ENCODE measurements at regions not wholly inside any gene's neighbourhood (a gene's known extent, or its start where the extent isn't known, plus 50 kb on each side); places are given as distances from the start of the nearest gene placed in this dataset.
"Not testable (repeated sequence)": the region's sequence is repeated elsewhere in the genome, so short reads cannot be mapped to it uniquely, and the experiment has no call there.

GRCh38 chr5:17061973-17062470 is 125.9 kb upstream of the MYO10 start:
- Histone ChIP-seq H3K9me3 (replicated peaks; ENCODE audit: control insufficient read depth, insufficient read depth, low read length) (no peaks in the 10 kb centered on the region), H2AFZ (ENCODE audit: low read depth, low read length) (no peak overlapping the region), H3K4me2 (ENCODE audit: insufficient read depth, low read length) (no peak overlapping the region), H3K79me2 (ENCODE audit: control insufficient read depth, insufficient read depth, low read length) (no peaks in the 10 kb centered on the region), H3K27ac (ENCODE audit: insufficient read depth, low read depth, low read length) (no peak overlapping the region), H3K4me1 (ENCODE audit: control insufficient read depth, extremely low read depth, insufficient read depth, low read length) (peaks cover 7% of the 10 kb centered on the region), H3K27me3 (ENCODE audit: control insufficient read depth in 2 of 2, insufficient read depth in 2 of 2, low read length in 2 of 2) (no peaks in the 10 kb centered on the region), H3K9me1 (replicated peaks; ENCODE audit: control insufficient read depth, extremely low read depth, insufficient read depth, low read length) (no peaks in the 10 kb centered on the region), H3K4me3 (replicated peaks in 1 of 3; ENCODE audit: insufficient read depth in 1 of 3, low read depth in 1 of 3, low read length in 3 of 3) (no peak overlapping the region), H4K20me1 (replicated peaks; ENCODE audit: control insufficient read depth, extremely low read depth, insufficient read depth, low read length) (no peaks in the 10 kb centered on the region), H3K36me3 (ENCODE audit: control insufficient read depth in 2 of 2, extremely low read depth in 1 of 2, insufficient read depth in 2 of 2, low read length in 2 of 2) (no peaks in the 10 kb centered on the region), H3K9ac (replicated peaks; ENCODE audit: extremely low read depth, insufficient read depth, low read length) (no peak overlapping the region)
- POLR2A ChIA-PET: no interaction called here
- intact Hi-C loops (cut with micrococcal nuclease): no loop called here
- DNase-seq (ENCODE audit: low read depth, low spot score) (no peak), FAIRE-seq (no peak)
- dilution Hi-C loops (cut with MboI; ENCODE audit: extremely low pct_ligation_motif_present, low sequenced_read_pairs): no loop called here
- CTCF ChIA-PET: interaction anchor here (1.1 to 4.5 kb wide), 7 partner anchors 12 to 131 kb away, joined by 3 to 27 read pairs (median 5); partner anchors contain the start of gene MYO10
- TF ChIP-seq EZH2 (IDR thresholded peaks at IDR 0.05; ENCODE audit: borderline replicate concordance, low read depth, low read length, severe bottlenecking): no peak
- no peak for TF ChIP-seq MYC (IDR thresholded peaks at IDR 0.05; ENCODE audit: low read depth, low read length)
- no peak for TF ChIP-seq POLR2AphosphoS5 (IDR thresholded peaks at IDR 0.05; ENCODE audit: insufficient read depth, low read depth, low read length)
- TF ChIP-seq, protein P1, sequence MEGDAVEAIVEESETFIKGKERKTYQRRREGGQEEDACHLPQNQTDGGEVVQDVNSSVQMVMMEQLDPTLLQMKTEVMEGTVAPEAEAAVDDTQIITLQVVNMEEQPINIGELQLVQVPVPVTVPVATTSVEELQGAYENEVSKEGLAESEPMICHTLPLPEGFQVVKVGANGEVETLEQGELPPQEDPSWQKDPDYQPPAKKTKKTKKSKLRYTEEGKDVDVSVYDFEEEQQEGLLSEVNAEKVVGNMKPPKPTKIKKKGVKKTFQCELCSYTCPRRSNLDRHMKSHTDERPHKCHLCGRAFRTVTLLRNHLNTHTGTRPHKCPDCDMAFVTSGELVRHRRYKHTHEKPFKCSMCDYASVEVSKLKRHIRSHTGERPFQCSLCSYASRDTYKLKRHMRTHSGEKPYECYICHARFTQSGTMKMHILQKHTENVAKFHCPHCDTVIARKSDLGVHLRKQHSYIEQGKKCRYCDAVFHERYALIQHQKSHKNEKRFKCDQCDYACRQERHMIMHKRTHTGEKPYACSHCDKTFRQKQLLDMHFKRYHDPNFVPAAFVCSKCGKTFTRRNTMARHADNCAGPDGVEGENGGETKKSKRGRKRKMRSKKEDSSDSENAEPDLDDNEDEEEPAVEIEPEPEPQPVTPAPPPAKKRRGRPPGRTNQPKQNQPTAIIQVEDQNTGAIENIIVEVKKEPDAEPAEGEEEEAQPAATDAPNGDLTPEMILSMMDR (IDR thresholded peaks at IDR 0.05; ENCODE audit: extremely low read depth in 1 of 2, insufficient read depth in 1 of 2, low read depth in 1 of 2, low read length in 2 of 2): no peak
- TF ChIP-seq GATA2 (IDR thresholded peaks at IDR 0.05; ENCODE audit: insufficient read depth, insufficient read length, low read depth, low read length): no peak
- TF ChIP-seq POLR2A (IDR thresholded peaks at IDR 0.05; ENCODE audit: low read depth, low read length): no peak
- TF ChIP-seq JUN (IDR thresholded peaks at IDR 0.05; ENCODE audit: borderline replicate concordance, insufficient read depth, insufficient read length, low read depth): no peak
- TF ChIP-seq MAX (IDR thresholded peaks at IDR 0.05; ENCODE audit: insufficient read depth, insufficient read length): no peak
- no peak for TF ChIP-seq FOS (IDR thresholded peaks at IDR 0.05; ENCODE audit: borderline replicate concordance, insufficient read depth, low read length)
- BruUV-seq (replicated peaks): no TSS peak

GRCh38 chr5:17062741-17063140 is 126.7 kb upstream of the MYO10 start:
- H2AFZ ChIP-seq (ENCODE audit: low read depth, low read length); H3K4me3 ChIP-seq (replicated peaks in 1 of 3; ENCODE audit: insufficient read depth in 1 of 3, low read depth in 1 of 3, low read length in 3 of 3); H3K36me3 ChIP-seq (ENCODE audit: control insufficient read depth in 2 of 2, extremely low read depth in 1 of 2, insufficient read depth in 2 of 2, low read length in 2 of 2); H3K79me2 ChIP-seq (ENCODE audit: control insufficient read depth, insufficient read depth, low read length); DNase-seq (ENCODE audit: low read depth, low spot score); H3K9ac ChIP-seq (replicated peaks; ENCODE audit: extremely low read depth, insufficient read depth, low read length); H3K9me3 ChIP-seq (replicated peaks; ENCODE audit: control insufficient read depth, insufficient read depth, low read length); intact Hi-C loops (cut with micrococcal nuclease); H3K9me1 ChIP-seq (replicated peaks; ENCODE audit: control insufficient read depth, extremely low read depth, insufficient read depth, low read length); BruUV-seq (replicated peaks); H3K4me2 ChIP-seq (ENCODE audit: insufficient read depth, low read length); H3K27me3 ChIP-seq (ENCODE audit: control insufficient read depth in 2 of 2, insufficient read depth in 2 of 2, low read length in 2 of 2); H3K4me1 ChIP-seq (ENCODE audit: control insufficient read depth, extremely low read depth, insufficient read depth, low read length); H3K27ac ChIP-seq (ENCODE audit: insufficient read depth, low read depth, low read length); H4K20me1 ChIP-seq (replicated peaks; ENCODE audit: control insufficient read depth, extremely low read depth, insufficient read depth, low read length); FAIRE-seq; dilution Hi-C loops (cut with MboI; ENCODE audit: extremely low pct_ligation_motif_present, low sequenced_read_pairs): not testable (repeated sequence)
- ChIA-PET CTCF (interaction anchor here (0.8 to 4.5 kb wide), 7 partner anchors 12 to 132 kb away, joined by 3 to 27 read pairs (median 4); partner anchors contain the start of gene MYO10), POLR2A (interaction anchor here (0.5 kb wide), 1 partner anchor 11 kb away, joined by 8 read pairs; no protein-coding TSS in a partner anchor)

Measured in endothelial cell of umbilical vein (primary cell).